Keratinocyte (primary cell): ENCODE measurements at regions not wholly inside any gene's neighbourhood (a gene's known extent, or its start where the extent isn't known, plus 50 kb on each side); places are given as distances from the start of the nearest gene placed in this dataset.

Source experiments
- CTCF ChIP-seq, 3 experiments: IDR thresholded peaks in 1 of 3; conservative IDR thresholded peaks in 1 of 3; optimal IDR thresholded peaks in 1 of 3; 2 replicates in 2 of 3; 3 replicates in 1 of 3; pipeline versions ENCODE3 to v1.5.1; 2011; ENCODE audit warnings: low read length in 3 of 3, mild to moderate bottlenecking in 3 of 3, moderate library complexity in 2 of 3, control low read depth in 1 of 3, inconsistent platforms in 1 of 3; ENCODE audit not compliant: insufficient read depth in 2 of 3; ENCODE audit errors: extremely low read depth in 1 of 3
- EZH2 ChIP-seq: IDR thresholded peaks from one replicate; pipeline ENCODE4 v1.6.1; 2012; ENCODE audit warnings: inconsistent platforms, mild to moderate bottlenecking, low read length, moderate library complexity

DNA sequence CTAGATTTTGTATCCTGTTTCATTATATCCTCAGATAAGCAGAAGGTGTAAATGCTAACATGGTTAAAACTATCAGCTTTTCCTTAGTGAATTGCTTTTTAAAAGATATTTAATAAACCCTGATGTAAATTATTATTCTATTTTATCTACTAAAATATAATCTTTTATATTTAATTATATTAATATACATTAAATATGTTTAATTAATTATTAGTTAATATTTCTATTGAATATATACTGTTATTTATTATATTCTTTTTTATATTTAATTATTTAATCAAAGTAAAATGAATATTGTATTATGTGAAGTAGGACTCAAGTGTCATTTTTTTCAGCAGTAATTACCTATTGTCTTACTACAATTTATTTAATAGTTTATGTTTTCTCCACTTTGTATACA is 179.7 kb upstream of the ADGRL4 start:
- no peak for TF ChIP-seq CTCF (optimal IDR thresholded peaks at IDR 0.05 in 1 of 3, IDR thresholded peaks at IDR 0.05 in 1 of 3, conservative IDR thresholded peaks at IDR 0.05 in 1 of 3; ENCODE audit: extremely low read depth in 1 of 3, insufficient read depth in 2 of 3, low read length in 3 of 3)
- no peak for TF ChIP-seq EZH2
